Body of pancreas (tissue), 4 donors: ENCODE measurements at regions not wholly inside any gene's neighbourhood (a gene's known extent, or its start where the extent isn't known, plus 50 kb on each side); places are given as distances from the start of the nearest gene placed in this dataset.

Source experiments
- CTCF ChIP-seq, 7 experiments: fragments of 450-650 bp in 4 of 7; fragments of 200-600 bp in 3 of 7; sonication (generic) in 3 of 7; IDR thresholded peaks; one replicate each; pipeline ENCODE4 v1.5.1; 2016 to 2019; ENCODE audit warnings: antibody characterized with exemption in 7 of 7
- POLR2A ChIP-seq, 3 donors: fragments of 450-650 bp; IDR thresholded peaks; one replicate each; pipeline ENCODE4 v1.6.1; 2016; ENCODE audit warnings: antibody characterized with exemption in 3 of 3, mild to moderate bottlenecking in 2 of 3

- no peak for TF ChIP-seq CTCF (IDR thresholded peaks at IDR 0.05)
- no peak for TF ChIP-seq POLR2A (IDR thresholded peaks at IDR 0.05)
Observed at GRCh38 chr11:57936050-57936418, 87.6 kb upstream of the OR9Q1 start.
